Thyroid gland (tissue), 4 donors: ENCODE measurements at regions not wholly inside any gene's neighbourhood (a gene's known extent, or its start where the extent isn't known, plus 50 kb on each side); places are given as distances from the start of the nearest gene placed in this dataset.

Experiments used
- DNase-seq, 2 donors: peaks; one replicate each; pipeline ENCODE4 v3.0.0-alpha.2; 2019
- H3K27ac ChIP-seq, 3 donors: fragments of 200-600 bp; sonication (generic); 1 replicate in 2 of 3; 2 replicates in 1 of 3; pipeline ENCODE4 v1.5.1; 2016 to 2019; ENCODE audit warnings: mild to moderate bottlenecking in 1 of 3, moderate library complexity in 1 of 3
- H3K27me3 ChIP-seq: fragments of 200-600 bp; sonication (generic); one replicate; pipeline ENCODE4 v1.5.1; 2019
- H3K36me3 ChIP-seq, 2 donors: fragments of 200-600 bp; sonication (generic); one replicate each; pipeline ENCODE4 v1.5.1; 2016 to 2019
- H3K4me1 ChIP-seq, 2 donors: fragments of 200-600 bp; sonication (generic); one replicate each; pipeline ENCODE4 v1.5.1; 2017 to 2019
- H3K4me3 ChIP-seq, 3 donors: fragments of 200-600 bp; sonication (generic); replicated peaks in 1 of 3; 1 replicate in 2 of 3; 2 replicates in 1 of 3; pipeline ENCODE4 v1.5.1; 2016; ENCODE audit warnings: mild to moderate bottlenecking in 1 of 3
- H3K9me3 ChIP-seq: fragments of 200-600 bp; sonication (generic); one replicate; pipeline ENCODE4 v1.5.1; 2017
- POLR2A ChIP-seq, 2 donors: fragments of 450-650 bp; IDR thresholded peaks; one replicate each; pipeline ENCODE4 v1.6.1; 2017; ENCODE audit warnings: antibody characterized with exemption in 2 of 2, mild to moderate bottlenecking in 2 of 2, moderate library complexity in 1 of 2
- WGBS, 2 donors: methylation state at CpG; one replicate each; pipeline ENCODE4 v1.1.5; 2017; 5-methylcytosine and 5-hydroxymethylcytosine counted together
- intact Hi-C: fragments of 100-400 bp; cut with DNase I; formaldehyde crosslinking; loops from one replicate; pipeline ENCODE4 v1.15.1; 2023
- TF ChIP-seq, protein P1 (sequence below), 6 experiments: fragments of 200-600 bp in 3 of 6; fragments of 450-650 bp in 3 of 6; sonication (generic) in 3 of 6; IDR thresholded peaks; one replicate each; pipeline ENCODE4 v1.5.1; 2016 to 2019; ENCODE audit warnings: antibody characterized with exemption in 6 of 6, mild to moderate bottlenecking in 2 of 6, inconsistent platforms in 1 of 6, moderate library complexity in 1 of 6

DNA sequence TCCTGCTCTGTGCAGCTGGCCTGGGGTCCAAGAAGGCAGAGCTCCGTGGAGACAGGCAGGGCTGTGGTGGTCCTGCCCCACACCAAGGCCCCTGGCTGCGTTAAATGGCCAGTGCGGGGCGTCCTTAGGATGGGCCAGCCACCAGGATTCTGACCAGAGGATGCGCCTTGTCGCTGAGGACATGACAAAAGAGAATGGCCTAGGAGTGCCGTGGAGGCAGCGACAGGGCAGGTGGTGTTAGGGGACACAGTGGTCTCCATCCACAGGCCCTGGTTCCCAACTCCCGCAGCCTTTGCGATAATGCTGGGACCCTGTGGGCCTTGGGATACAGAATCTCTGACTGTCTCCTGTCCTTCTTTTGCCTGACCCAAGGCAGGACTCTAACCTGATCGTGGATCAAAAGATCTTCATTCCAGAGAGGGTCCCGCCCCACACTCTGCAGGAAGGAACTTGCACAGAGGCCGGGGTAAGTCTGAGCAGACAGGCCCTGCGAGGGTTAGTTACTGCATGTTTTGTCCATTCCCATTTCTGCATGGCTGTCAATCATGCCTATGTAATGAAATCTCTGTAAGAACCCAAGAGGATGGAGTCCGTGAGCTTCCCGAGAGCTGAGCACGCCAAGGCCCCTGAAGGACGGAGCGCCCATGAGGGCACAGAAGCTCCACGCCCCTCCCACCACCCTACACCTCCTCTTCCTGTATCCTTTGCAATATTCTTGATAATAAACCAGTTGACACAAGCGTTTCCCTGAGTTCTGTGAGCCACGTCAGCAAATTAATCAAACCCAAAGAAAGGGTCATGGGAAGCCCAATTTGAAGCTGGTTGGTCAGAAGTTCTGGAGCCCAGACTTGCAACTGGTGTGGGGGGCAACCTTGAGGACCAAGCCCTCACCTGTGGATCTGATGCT, 251.5 kb upstream of the SALL3 start:
- Histone ChIP-seq H3K27me3 (no peaks in the 10 kb centered on the region), H3K27ac (no peak overlapping the region), H3K36me3 (no peaks in the 10 kb centered on the region), H3K4me1 (peaks cover 4 to 13% of the 10 kb centered on the region in 2 donors), H3K4me3 (no peak overlapping the region), H3K9me3 (no peaks in the 10 kb centered on the region)
- WGBS, 2 donors: 84 to 87% methylated on average over 15 to 20 of the region's 22 CpGs
- TF ChIP-seq, protein P1, sequence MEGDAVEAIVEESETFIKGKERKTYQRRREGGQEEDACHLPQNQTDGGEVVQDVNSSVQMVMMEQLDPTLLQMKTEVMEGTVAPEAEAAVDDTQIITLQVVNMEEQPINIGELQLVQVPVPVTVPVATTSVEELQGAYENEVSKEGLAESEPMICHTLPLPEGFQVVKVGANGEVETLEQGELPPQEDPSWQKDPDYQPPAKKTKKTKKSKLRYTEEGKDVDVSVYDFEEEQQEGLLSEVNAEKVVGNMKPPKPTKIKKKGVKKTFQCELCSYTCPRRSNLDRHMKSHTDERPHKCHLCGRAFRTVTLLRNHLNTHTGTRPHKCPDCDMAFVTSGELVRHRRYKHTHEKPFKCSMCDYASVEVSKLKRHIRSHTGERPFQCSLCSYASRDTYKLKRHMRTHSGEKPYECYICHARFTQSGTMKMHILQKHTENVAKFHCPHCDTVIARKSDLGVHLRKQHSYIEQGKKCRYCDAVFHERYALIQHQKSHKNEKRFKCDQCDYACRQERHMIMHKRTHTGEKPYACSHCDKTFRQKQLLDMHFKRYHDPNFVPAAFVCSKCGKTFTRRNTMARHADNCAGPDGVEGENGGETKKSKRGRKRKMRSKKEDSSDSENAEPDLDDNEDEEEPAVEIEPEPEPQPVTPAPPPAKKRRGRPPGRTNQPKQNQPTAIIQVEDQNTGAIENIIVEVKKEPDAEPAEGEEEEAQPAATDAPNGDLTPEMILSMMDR (IDR thresholded peaks at IDR 0.05): no peak
- no peak for TF ChIP-seq POLR2A (IDR thresholded peaks at IDR 0.05)
- intact Hi-C loops: no loop called here
- DNase-seq: no peak

DNA sequence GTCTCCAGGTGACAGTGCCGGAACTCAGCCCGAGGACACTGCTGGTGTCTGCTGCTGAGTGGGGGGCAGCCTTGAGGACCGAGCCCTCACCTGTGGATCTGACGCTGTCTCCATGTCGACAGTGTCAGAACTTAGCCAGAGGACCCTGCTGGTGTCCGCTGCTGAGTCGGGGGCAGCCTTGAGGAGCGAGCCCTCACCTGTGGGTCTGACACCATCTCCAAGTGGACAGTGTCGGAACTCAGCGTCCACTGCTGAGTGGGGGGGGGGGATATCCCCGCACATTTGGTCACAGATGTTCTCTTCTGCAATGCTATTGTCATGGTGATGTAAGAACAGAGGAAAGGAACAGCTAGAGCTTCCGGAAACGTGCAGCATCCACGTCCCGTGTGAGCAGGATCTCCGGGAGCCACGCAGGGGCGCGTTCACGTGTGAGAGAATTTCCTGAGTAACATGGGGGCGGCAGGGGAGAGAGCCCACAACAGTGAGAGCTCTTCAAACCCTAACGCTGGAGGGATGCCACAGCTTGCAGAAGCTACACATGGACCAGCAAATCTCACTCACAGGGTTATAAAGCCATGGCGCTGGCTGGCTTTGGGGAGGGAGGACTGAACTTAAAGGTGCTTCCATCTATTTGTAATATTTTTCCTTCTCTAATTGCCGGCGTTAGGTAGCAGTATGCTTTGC, 250.7 kb upstream of the SALL3 start:
- WGBS, 2 donors: 87 to 91% methylated on average over 24 to 25 of the region's 25 CpGs
- intact Hi-C loops: no loop called here
- no peaks in the 10 kb centered on the region for H3K27me3 ChIP-seq
- H3K9me3 ChIP-seq: no peaks in the 10 kb centered on the region
- H3K27ac ChIP-seq: no peak overlapping the region
- no peaks in the 10 kb centered on the region for H3K36me3 ChIP-seq
- H3K4me3 ChIP-seq: no peak overlapping the region
- H3K4me1 ChIP-seq: peaks cover 4 to 11% of the 10 kb centered on the region in 2 donors
- no peak for DNase-seq
- no peak for TF ChIP-seq POLR2A (IDR thresholded peaks at IDR 0.05)
- TF ChIP-seq, protein P1 (IDR thresholded peaks at IDR 0.05): no peak

DNA sequence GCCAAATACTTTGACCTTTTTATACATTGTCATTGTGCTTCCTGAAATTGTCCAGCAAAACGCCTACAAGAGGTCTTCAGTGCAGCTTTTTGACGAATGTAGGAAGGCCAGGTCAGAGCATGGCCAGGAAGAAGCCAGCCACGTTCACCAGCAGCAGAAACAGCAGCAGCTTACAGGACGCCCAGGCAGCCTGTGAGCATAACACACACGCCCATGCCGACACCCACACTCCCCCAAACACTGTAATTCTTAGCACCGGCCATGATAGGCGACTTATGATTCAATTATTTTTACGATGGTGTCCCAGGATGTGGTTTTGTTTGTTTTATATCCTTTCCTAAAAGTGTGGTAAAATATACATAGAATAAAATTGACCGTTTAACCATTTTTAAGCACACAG, 249.1 kb upstream of the SALL3 start:
- Histone ChIP-seq H3K36me3 (no peaks in the 10 kb centered on the region), H3K27me3 (no peaks in the 10 kb centered on the region), H3K9me3 (no peaks in the 10 kb centered on the region), H3K4me1 (peaks cover 4 to 11% of the 10 kb centered on the region in 2 donors), H3K27ac (no peak overlapping the region), H3K4me3 (no peak overlapping the region)
- 27 to 34% methylated on average over 10 of the region's 10 CpGs for WGBS, 2 donors
- intact Hi-C loops: no loop called here
- DNase-seq: no peak
- TF ChIP-seq POLR2A (IDR thresholded peaks at IDR 0.05): no peak

DNA sequence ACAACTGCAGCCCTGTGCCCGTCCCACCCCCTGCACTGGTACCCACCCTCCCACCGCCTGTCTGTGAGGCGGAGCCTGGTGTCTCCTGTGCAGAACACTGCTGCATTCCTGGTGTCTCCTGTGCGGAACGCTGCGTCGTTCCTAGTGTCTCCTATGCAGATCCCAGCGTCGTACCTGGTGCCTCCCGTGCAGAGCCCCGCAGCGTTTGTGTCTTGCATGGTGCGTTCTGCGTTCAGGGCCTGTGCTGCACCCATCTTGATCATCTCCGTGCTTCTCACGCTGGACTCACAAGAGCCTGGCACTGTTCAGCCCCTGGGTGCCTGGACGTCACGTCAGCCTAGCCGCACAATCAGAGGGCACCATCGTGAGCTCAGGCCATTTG, 248.6 kb upstream of the SALL3 start:
- Histone ChIP-seq H3K4me3 (no peak overlapping the region), H3K36me3 (no peaks in the 10 kb centered on the region), H3K27me3 (no peaks in the 10 kb centered on the region), H3K27ac (no peak overlapping the region), H3K9me3 (no peaks in the 10 kb centered on the region), H3K4me1 (peaks cover 4 to 11% of the 10 kb centered on the region in 2 donors)
- intact Hi-C loops: no loop called here
- DNase-seq: peak; percentile 52 to 56
- no peak for TF ChIP-seq POLR2A (IDR thresholded peaks at IDR 0.05)
- TF ChIP-seq, protein P1 (IDR thresholded peaks at IDR 0.05): no peak
- 61 to 62% methylated on average over 18 to 19 of the region's 20 CpGs for WGBS, 2 donors

DNA sequence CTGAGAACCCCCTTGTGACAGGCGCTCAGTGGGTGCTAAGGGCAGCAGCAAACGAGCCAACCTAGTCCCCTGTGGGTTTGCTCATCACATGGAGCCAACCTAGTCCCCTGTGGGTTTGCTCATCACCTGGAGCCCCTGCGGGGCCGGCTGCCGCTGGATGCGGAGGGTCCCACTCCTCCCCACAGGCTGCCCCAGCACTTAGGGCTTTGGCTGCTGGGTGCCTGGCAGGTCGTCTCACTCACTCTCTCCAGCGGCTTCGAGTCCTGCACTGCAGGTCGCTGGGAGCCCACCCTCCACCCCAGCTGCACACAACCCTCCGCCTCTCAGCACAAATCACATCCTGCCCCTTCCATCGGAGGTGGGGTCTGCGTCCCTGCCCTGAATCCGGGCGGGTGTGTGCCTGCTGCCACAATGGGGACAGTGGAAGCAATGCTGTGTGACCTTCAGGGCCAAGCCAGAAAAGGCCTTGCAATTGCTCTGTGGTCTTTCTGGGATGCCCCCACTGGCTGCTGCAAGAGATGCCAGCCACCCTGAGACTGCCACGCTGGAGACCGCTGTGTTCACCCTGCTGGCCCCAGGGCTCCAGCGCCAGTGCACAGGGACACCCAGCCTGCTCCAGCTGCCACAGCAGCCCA, 248.1 kb upstream of the SALL3 start:
- intact Hi-C loops: no loop called here
- WGBS, 2 donors: 82 to 91% methylated on average over 14 of the region's 18 CpGs
- TF ChIP-seq, protein P1 (IDR thresholded peaks at IDR 0.05): no peak
- no peak for TF ChIP-seq POLR2A (IDR thresholded peaks at IDR 0.05)
- Histone ChIP-seq H3K27me3 (no peaks in the 10 kb centered on the region), H3K9me3 (no peaks in the 10 kb centered on the region), H3K4me3 (no peak overlapping the region), H3K36me3 (no peaks in the 10 kb centered on the region), H3K4me1 (peaks cover 4 to 11% of the 10 kb centered on the region in 2 donors), H3K27ac (no peak overlapping the region)
- DNase-seq: no peak
